GM18508 (cell line): ENCODE measurements at regions not wholly inside any gene's neighbourhood (a gene's known extent, or its start where the extent isn't known, plus 50 kb on each side); places are given as distances from the start of the nearest gene placed in this dataset.
"Not testable (repeated sequence)": the region's sequence is repeated elsewhere in the genome, so short reads cannot be mapped to it uniquely, and the experiment has no call there.

ENCODE experiments used
- ATAC-seq: cut with Tn5 transposase; IDR thresholded peaks from one replicate; pipeline ENCODE4 v1.9.1; 2021; ENCODE audit warnings: moderate number of reproducible peaks; ENCODE audit not compliant: insufficient read depth, unreplicated experiment

- no peak for ATAC-seq
Observed at GRCh38 chr2:183438541-183438940, 314.3 kb downstream of the NUP35 start.

GRCh38 chr2:183455056-183455455 lies 330.8 kb downstream of the NUP35 start:
- no peak for ATAC-seq

- ATAC-seq = no peak
Observed at GRCh38 chr2:183456177-183456576, 331.9 kb downstream of the NUP35 start.

GRCh38 chr2:183458460-183458859 lies 334.2 kb downstream of the NUP35 start:
- ATAC-seq = no peak

- no peak for ATAC-seq
Observed at GRCh38 chr2:183459466-183459865, 335.2 kb downstream of the NUP35 start.

GRCh38 chr2:183463821-183464220 lies 339.6 kb downstream of the NUP35 start:
- ATAC-seq = no peak

- ATAC-seq = no peak
Observed at GRCh38 chr2:183465048-183465447, 340.8 kb downstream of the NUP35 start.

- no peak for ATAC-seq
Observed at GRCh38 chr2:183474912-183475695, 350.9 kb downstream of the NUP35 start.

- ATAC-seq = no peak
Observed at GRCh38 chr2:183476490-183476889, 352.2 kb downstream of the NUP35 start.

- no peak for ATAC-seq
Observed at GRCh38 chr2:183477296-183477695, 353.1 kb downstream of the NUP35 start.

GRCh38 chr2:183478941-183479595 lies 354.8 kb downstream of the NUP35 start:
- not testable (repeated sequence) for ATAC-seq

- ATAC-seq = no peak
Observed at GRCh38 chr2:183487326-183487725, 363.1 kb downstream of the NUP35 start.

- no peak for ATAC-seq
Observed at GRCh38 chr2:183488421-183488820, 364.2 kb downstream of the NUP35 start.

- ATAC-seq = no peak
Observed at GRCh38 chr2:183490489-183490888, 366.2 kb downstream of the NUP35 start.

- ATAC-seq = no peak
Observed at GRCh38 chr2:183490914-183491313, 366.7 kb downstream of the NUP35 start.

GRCh38 chr2:183493040-183493439 lies 368.8 kb downstream of the NUP35 start:
- ATAC-seq = no peak

- ATAC-seq = no peak
Observed at GRCh38 chr2:183495079-183495478, 370.8 kb downstream of the NUP35 start.

- ATAC-seq = peak; percentile 90
Observed at GRCh38 chr2:183495589-183496267, 371.5 kb downstream of the NUP35 start.

- ATAC-seq = no peak
Observed at GRCh38 chr2:183497861-183498260, 373.6 kb downstream of the NUP35 start.

- peak; percentile 98 for ATAC-seq
Observed at GRCh38 chr2:183505911-183506310, 381.7 kb downstream of the NUP35 start.

- ATAC-seq = no peak
Observed at GRCh38 chr2:183511154-183511553, 386.9 kb downstream of the NUP35 start.
